K562 (cell line): ENCODE measurements at regions not wholly inside any gene's neighbourhood (a gene's known extent, or its start where the extent isn't known, plus 50 kb on each side); places are given as distances from the start of the nearest gene placed in this dataset.

ENCODE experiments used
- KDM1A ChIP-seq, 2 experiments: fragments of 450-650 bp; IDR thresholded peaks; 2 replicates each; pipeline ENCODE4 v1.6.1; 2016; ENCODE audit warnings: mild to moderate bottlenecking in 2 of 2
- MTA1 ChIP-seq: fragments of 450-650 bp; IDR thresholded peaks from 2 replicates; pipeline ENCODE4 v1.6.1; 2017; ENCODE audit warnings: borderline replicate concordance
- TF ChIP-seq, protein P1 (sequence below): fragments of 450-650 bp; IDR thresholded peaks from 2 replicates; pipeline ENCODE4 v1.6.1; 2016; ENCODE audit warnings: mild to moderate bottlenecking, moderate library complexity
- TF ChIP-seq, protein P2 (sequence below): fragments of 450-650 bp; IDR thresholded peaks from 2 replicates; pipeline ENCODE4 v1.6.1; 2016; ENCODE audit warnings: antibody characterized with exemption

DNA sequence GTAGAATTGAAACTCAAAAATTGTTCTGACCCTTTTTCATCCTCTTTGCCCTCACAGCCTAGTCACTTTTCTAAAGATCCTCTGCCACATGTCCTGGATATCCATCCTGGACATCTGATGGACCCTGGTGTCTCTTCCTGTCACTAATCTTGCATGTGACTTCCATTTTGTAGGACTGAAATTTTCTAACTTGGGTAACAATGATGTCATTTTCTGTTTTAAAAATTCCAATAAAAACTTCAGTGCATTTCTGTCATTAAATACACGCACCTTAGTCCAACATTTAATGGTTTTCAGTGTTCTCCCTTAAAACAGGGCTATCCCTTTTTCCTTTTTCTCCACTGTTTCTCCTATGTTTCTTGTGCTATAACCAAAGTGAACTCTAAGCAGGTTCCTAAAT lies 684.9 kb upstream of the ANKRD30A start (continued):
- TF ChIP-seq, protein P1, sequence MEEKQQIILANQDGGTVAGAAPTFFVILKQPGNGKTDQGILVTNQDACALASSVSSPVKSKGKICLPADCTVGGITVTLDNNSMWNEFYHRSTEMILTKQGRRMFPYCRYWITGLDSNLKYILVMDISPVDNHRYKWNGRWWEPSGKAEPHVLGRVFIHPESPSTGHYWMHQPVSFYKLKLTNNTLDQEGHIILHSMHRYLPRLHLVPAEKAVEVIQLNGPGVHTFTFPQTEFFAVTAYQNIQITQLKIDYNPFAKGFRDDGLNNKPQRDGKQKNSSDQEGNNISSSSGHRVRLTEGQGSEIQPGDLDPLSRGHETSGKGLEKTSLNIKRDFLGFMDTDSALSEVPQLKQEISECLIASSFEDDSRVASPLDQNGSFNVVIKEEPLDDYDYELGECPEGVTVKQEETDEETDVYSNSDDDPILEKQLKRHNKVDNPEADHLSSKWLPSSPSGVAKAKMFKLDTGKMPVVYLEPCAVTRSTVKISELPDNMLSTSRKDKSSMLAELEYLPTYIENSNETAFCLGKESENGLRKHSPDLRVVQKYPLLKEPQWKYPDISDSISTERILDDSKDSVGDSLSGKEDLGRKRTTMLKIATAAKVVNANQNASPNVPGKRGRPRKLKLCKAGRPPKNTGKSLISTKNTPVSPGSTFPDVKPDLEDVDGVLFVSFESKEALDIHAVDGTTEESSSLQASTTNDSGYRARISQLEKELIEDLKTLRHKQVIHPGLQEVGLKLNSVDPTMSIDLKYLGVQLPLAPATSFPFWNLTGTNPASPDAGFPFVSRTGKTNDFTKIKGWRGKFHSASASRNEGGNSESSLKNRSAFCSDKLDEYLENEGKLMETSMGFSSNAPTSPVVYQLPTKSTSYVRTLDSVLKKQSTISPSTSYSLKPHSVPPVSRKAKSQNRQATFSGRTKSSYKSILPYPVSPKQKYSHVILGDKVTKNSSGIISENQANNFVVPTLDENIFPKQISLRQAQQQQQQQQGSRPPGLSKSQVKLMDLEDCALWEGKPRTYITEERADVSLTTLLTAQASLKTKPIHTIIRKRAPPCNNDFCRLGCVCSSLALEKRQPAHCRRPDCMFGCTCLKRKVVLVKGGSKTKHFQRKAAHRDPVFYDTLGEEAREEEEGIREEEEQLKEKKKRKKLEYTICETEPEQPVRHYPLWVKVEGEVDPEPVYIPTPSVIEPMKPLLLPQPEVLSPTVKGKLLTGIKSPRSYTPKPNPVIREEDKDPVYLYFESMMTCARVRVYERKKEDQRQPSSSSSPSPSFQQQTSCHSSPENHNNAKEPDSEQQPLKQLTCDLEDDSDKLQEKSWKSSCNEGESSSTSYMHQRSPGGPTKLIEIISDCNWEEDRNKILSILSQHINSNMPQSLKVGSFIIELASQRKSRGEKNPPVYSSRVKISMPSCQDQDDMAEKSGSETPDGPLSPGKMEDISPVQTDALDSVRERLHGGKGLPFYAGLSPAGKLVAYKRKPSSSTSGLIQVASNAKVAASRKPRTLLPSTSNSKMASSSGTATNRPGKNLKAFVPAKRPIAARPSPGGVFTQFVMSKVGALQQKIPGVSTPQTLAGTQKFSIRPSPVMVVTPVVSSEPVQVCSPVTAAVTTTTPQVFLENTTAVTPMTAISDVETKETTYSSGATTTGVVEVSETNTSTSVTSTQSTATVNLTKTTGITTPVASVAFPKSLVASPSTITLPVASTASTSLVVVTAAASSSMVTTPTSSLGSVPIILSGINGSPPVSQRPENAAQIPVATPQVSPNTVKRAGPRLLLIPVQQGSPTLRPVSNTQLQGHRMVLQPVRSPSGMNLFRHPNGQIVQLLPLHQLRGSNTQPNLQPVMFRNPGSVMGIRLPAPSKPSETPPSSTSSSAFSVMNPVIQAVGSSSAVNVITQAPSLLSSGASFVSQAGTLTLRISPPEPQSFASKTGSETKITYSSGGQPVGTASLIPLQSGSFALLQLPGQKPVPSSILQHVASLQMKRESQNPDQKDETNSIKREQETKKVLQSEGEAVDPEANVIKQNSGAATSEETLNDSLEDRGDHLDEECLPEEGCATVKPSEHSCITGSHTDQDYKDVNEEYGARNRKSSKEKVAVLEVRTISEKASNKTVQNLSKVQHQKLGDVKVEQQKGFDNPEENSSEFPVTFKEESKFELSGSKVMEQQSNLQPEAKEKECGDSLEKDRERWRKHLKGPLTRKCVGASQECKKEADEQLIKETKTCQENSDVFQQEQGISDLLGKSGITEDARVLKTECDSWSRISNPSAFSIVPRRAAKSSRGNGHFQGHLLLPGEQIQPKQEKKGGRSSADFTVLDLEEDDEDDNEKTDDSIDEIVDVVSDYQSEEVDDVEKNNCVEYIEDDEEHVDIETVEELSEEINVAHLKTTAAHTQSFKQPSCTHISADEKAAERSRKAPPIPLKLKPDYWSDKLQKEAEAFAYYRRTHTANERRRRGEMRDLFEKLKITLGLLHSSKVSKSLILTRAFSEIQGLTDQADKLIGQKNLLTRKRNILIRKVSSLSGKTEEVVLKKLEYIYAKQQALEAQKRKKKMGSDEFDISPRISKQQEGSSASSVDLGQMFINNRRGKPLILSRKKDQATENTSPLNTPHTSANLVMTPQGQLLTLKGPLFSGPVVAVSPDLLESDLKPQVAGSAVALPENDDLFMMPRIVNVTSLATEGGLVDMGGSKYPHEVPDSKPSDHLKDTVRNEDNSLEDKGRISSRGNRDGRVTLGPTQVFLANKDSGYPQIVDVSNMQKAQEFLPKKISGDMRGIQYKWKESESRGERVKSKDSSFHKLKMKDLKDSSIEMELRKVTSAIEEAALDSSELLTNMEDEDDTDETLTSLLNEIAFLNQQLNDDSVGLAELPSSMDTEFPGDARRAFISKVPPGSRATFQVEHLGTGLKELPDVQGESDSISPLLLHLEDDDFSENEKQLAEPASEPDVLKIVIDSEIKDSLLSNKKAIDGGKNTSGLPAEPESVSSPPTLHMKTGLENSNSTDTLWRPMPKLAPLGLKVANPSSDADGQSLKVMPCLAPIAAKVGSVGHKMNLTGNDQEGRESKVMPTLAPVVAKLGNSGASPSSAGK, result no peak
- TF ChIP-seq KDM1A (IDR thresholded peaks at IDR 0.05) (no peak), MTA1 (no peak)
- TF ChIP-seq, protein P2, sequence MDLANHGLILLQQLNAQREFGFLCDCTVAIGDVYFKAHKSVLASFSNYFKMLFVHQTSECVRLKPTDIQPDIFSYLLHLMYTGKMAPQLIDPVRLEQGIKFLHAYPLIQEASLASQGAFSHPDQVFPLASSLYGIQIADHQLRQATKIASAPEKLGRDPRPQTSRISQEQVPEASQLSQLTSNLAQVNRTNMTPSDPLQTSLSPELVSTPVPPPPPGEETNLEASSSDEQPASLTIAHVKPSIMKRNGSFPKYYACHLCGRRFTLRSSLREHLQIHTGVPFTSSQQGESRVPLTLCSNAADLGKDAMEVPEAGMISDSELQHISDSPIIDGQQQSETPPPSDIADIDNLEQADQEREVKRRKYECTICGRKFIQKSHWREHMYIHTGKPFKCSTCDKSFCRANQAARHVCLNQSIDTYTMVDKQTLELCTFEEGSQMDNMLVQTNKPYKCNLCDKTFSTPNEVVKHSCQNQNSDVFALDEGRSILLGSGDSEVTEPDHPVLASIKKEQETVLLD, result no peak
